SK-N-SH (cell line): ENCODE measurements at regions not wholly inside any gene's neighbourhood (a gene's known extent, or its start where the extent isn't known, plus 50 kb on each side); places are given as distances from the start of the nearest gene placed in this dataset.

Experiments
- CTCF ChIA-PET: fragments of 300-600, 350-600 bp; formaldehyde crosslinking; extraction: SDS; loops from one replicate; lab custom pipeline; 2021; lab: Yijun Ruan, JAX
- POLR2A ChIA-PET: fragments of 350-600 bp; sonication (Branson Sonifier 250); formaldehyde crosslinking; extraction: SDS; loops from one replicate; lab custom pipeline; 2020; ENCODE audit warnings: antibody characterized with exemption, inconsistent platforms; lab: Yijun Ruan, JAX
- DNase-seq: peaks from one replicate; pipeline ENCODE4 v3.0.0; 2012
- H2AFZ ChIP-seq: fragments of 200-600 bp; sonication (generic); 2 replicates; pipeline ENCODE4 v1.8.1; 2016; ENCODE audit warnings: antibody characterized with exemption, mild to moderate bottlenecking, low read depth
- H3F3A ChIP-seq: fragments of 200-600 bp; sonication (generic); replicated peaks from 2 replicates; pipeline ENCODE3; 2016; ENCODE audit warnings: antibody characterized with exemption, mild to moderate bottlenecking; ENCODE audit not compliant: insufficient read depth
- H3K27ac ChIP-seq, 2 experiments: fragments of 200-500 bp in 1 of 2; fragments of 200-600 bp in 1 of 2; sonication (Bioruptor generic) in 1 of 2; sonication (generic), shearing (Covaris generic) in 1 of 2; 2 replicates each; pipeline versions ENCODE4 v1.5.1 to v1.6.1; 2014 to 2016; ENCODE audit warnings: low read depth in 2 of 2, inconsistent platforms in 1 of 2, low read length in 1 of 2, mild to moderate bottlenecking in 1 of 2, mixed read lengths in 1 of 2
- H3K27me3 ChIP-seq: fragments of 200-600 bp; sonication (generic), shearing (Covaris generic); 2 replicates; pipeline ENCODE4 v1.6.1; 2016; ENCODE audit warnings: mixed run types; ENCODE audit not compliant: insufficient read depth
- H3K36me3 ChIP-seq, 2 experiments: fragments of 200-500 bp in 1 of 2; fragments of 200-600 bp in 1 of 2; sonication (Bioruptor generic) in 1 of 2; sonication (generic) in 1 of 2; replicated peaks in 1 of 2; 2 replicates each; pipeline versions ENCODE3 to v1.5.1; 2014 to 2016; ENCODE audit warnings: low read length in 1 of 2, mild to moderate bottlenecking in 1 of 2; ENCODE audit not compliant: insufficient read depth in 2 of 2, control insufficient read depth in 1 of 2
- H3K4me1 ChIP-seq, 2 experiments: fragments of 200-500 bp in 1 of 2; fragments of 200-600 bp in 1 of 2; sonication (Bioruptor generic) in 1 of 2; sonication (generic), shearing (Covaris generic) in 1 of 2; 2 replicates each; pipeline versions ENCODE4 v1.5.1 to v1.6.1; 2014 to 2016; ENCODE audit warnings: low read depth in 1 of 2, low read length in 1 of 2, mixed run types in 1 of 2; ENCODE audit not compliant: insufficient read depth in 2 of 2, control insufficient read depth in 1 of 2
- H3K4me2 ChIP-seq: fragments of 200-600 bp; sonication (generic), shearing (Covaris generic); 2 replicates; pipeline ENCODE4 v1.6.1; 2017; ENCODE audit warnings: mixed run types
- H3K4me3 ChIP-seq, 2 experiments: fragments of 200-500 bp in 1 of 2; fragments of 200-600 bp in 1 of 2; sonication (Bioruptor generic) in 1 of 2; sonication (generic), shearing (Covaris generic) in 1 of 2; 2 replicates each; pipeline versions ENCODE4 v1.5.1 to v1.8.1; 2014 to 2016; ENCODE audit warnings: low read depth in 2 of 2, inconsistent platforms in 1 of 2, low read length in 1 of 2, mild to moderate bottlenecking in 1 of 2, mixed read lengths in 1 of 2, moderate library complexity in 1 of 2
- H3K79me2 ChIP-seq: fragments of 200-600 bp; sonication (generic); 2 replicates; pipeline ENCODE4 v1.8.1; 2017; ENCODE audit warnings: mild to moderate bottlenecking; ENCODE audit not compliant: insufficient read depth
- H3K9ac ChIP-seq: fragments of 200-600 bp; sonication (generic); 2 replicates; pipeline ENCODE4 v1.6.1; 2017; ENCODE audit warnings: mixed run types
- H3K9me2 ChIP-seq: fragments of 200-600 bp; sonication (generic); 2 replicates; pipeline ENCODE4 v1.6.1; 2017; ENCODE audit warnings: mixed run types
- H3K9me3 ChIP-seq: fragments of 200-600 bp; sonication (generic); 2 replicates; pipeline ENCODE4 v1.6.1; 2017; ENCODE audit warnings: mixed run types, mild to moderate bottlenecking, moderate library complexity
- H4K20me1 ChIP-seq: fragments of 200-600 bp; sonication (generic); 2 replicates; pipeline ENCODE4 v1.6.1; 2017; ENCODE audit warnings: mild to moderate bottlenecking, mixed run types; ENCODE audit not compliant: insufficient read depth
- CTCF ChIP-seq: fragments of 200-600 bp; sonication (generic); IDR thresholded peaks from 2 replicates; pipeline ENCODE4 v1.6.1; 2017; ENCODE audit warnings: antibody characterized with exemption, mild to moderate bottlenecking, moderate library complexity
- ELF1 ChIP-seq: IDR thresholded peaks from 2 replicates; pipeline ENCODE4 v1.4.0; 2012
- EZH2phosphoT487 ChIP-seq: fragments of 200-600 bp; sonication (generic); IDR thresholded peaks from 2 replicates; pipeline ENCODE4 v1.6.1; 2017; ENCODE audit warnings: low read depth, mixed run types, mild to moderate bottlenecking, antibody characterized with exemption, moderate library complexity, borderline replicate concordance
- FOXJ3 ChIP-seq: sonication (generic); formaldehyde crosslinking; IDR thresholded peaks from 2 replicates; pipeline ENCODE4 v1.5.1; 2020; ENCODE audit warnings: mild to moderate bottlenecking, missing genetic modification reagents
- GABPA ChIP-seq: IDR thresholded peaks from 2 replicates; pipeline ENCODE4 v1.4.0; 2012; ENCODE audit warnings: low read depth, mild to moderate bottlenecking
- JUND ChIP-seq: IDR thresholded peaks from 2 replicates; pipeline ENCODE4 v1.4.0; 2012
- MAX ChIP-seq: IDR thresholded peaks from 2 replicates; pipeline ENCODE4 v1.4.0; 2012; ENCODE audit warnings: low read depth
- MXI1 ChIP-seq: IDR thresholded peaks from 2 replicates; pipeline ENCODE4 v1.6.1; 2012; ENCODE audit warnings: mild to moderate bottlenecking, low read depth, low read length, improper control_type of control experiment
- NFIC ChIP-seq: IDR thresholded peaks from 2 replicates; pipeline ENCODE4 v1.4.0; 2012; ENCODE audit warnings: borderline replicate concordance
- PBX3 ChIP-seq: IDR thresholded peaks from 2 replicates; pipeline ENCODE4; 2012
- POLR2AphosphoS5 ChIP-seq: IDR thresholded peaks from 2 replicates; pipeline ENCODE4 v1.6.1; 2012; ENCODE audit warnings: low read depth, low read length
- REST ChIP-seq: IDR thresholded peaks from 2 replicates; pipeline ENCODE4 v1.6.1; 2012; ENCODE audit warnings: mild to moderate bottlenecking, low read depth, low read length, moderate library complexity
- RFX5 ChIP-seq: IDR thresholded peaks from 2 replicates; pipeline ENCODE4 v1.6.1; 2012; ENCODE audit warnings: mild to moderate bottlenecking, improper control_type of control experiment, low read length
- SIN3A ChIP-seq: IDR thresholded peaks from 2 replicates; pipeline ENCODE4 v1.6.1; 2012; ENCODE audit warnings: low read depth, mild to moderate bottlenecking, low read length, moderate library complexity, borderline replicate concordance
- SMC3 ChIP-seq: IDR thresholded peaks from 2 replicates; pipeline ENCODE4 v1.6.1; 2012; ENCODE audit warnings: low read depth, low read length, improper control_type of control experiment
- TCF12 ChIP-seq: IDR thresholded peaks from 2 replicates; pipeline ENCODE4 v1.4.0; 2012
- TEAD4 ChIP-seq: IDR thresholded peaks from 2 replicates; pipeline ENCODE4 v1.4.0; 2012; ENCODE audit warnings: mild to moderate bottlenecking, borderline replicate concordance; ENCODE audit not compliant: insufficient read depth
- USF1 ChIP-seq: IDR thresholded peaks from 2 replicates; pipeline ENCODE4 v1.4.0; 2012; ENCODE audit warnings: low read depth, borderline replicate concordance
- YY1 ChIP-seq: IDR thresholded peaks from 2 replicates; pipeline ENCODE4 v1.4.0; 2012; ENCODE audit warnings: low read depth, mild to moderate bottlenecking
- ZBTB33 ChIP-seq: IDR thresholded peaks from 2 replicates; pipeline ENCODE4 v1.4.0; 2012; ENCODE audit warnings: low read depth, borderline replicate concordance
- WGBS: methylation state at CpG from one replicate; pipeline ENCODE4 v1.1.6; 2017; ENCODE audit warnings: low lambda C conversion rate; 5-methylcytosine and 5-hydroxymethylcytosine counted together

GRCh38 chr9:111179577-111179976 lies 141.3 kb upstream of the LPAR1 start:
- ChIA-PET CTCF (interaction anchor here (1.5 kb wide), 1 partner anchor 9 kb away, joined by 5 read pairs; no protein-coding TSS in a partner anchor), POLR2A (no interaction called here)
- Histone ChIP-seq H3K79me2 (no peaks in the 10 kb centered on the region), H3F3A (no peaks in the 10 kb centered on the region), H3K4me1 (peaks cover 0 to 2% of the 10 kb centered on the region in 2 experiments; a peak in 2 of 4 replicates), H2AFZ (no peak overlapping the region), H3K4me3 (no peak overlapping the region), H3K27me3 (no peaks in the 10 kb centered on the region), H3K9me2 (no peaks in the 10 kb centered on the region), H3K36me3 (no peaks in the 10 kb centered on the region), H3K4me2 (no peak overlapping the region), H3K9ac (no peak overlapping the region), H3K27ac (no peak overlapping the region; a peak in 1 of 4 replicates), H3K9me3 (no peaks in the 10 kb centered on the region), H4K20me1 (no peaks in the 10 kb centered on the region)
- WGBS, result 91% methylated on average over 5 of the region's 5 CpGs
- no peak for TF ChIP-seq PBX3
- TF ChIP-seq POLR2AphosphoS5, result no peak
- no peak for TF ChIP-seq REST
- TF ChIP-seq MAX, result no peak
- TF ChIP-seq JUND, result no peak
- TF ChIP-seq TCF12, result no peak
- no peak for TF ChIP-seq SMC3
- no peak for TF ChIP-seq RFX5
- TF ChIP-seq CTCF, result no peak
- TF ChIP-seq ZBTB33, result no peak
- TF ChIP-seq FOXJ3 (CRISPR knock-in tag), result no peak
- no peak for TF ChIP-seq TEAD4
- TF ChIP-seq YY1, result no peak
- TF ChIP-seq SIN3A, result no peak
- TF ChIP-seq MXI1, result no peak
- TF ChIP-seq EZH2phosphoT487, result no peak
- TF ChIP-seq USF1, result no peak
- no peak for TF ChIP-seq GABPA
- TF ChIP-seq ELF1, result no peak
- no peak for TF ChIP-seq NFIC
- DNase-seq, result no peak
